Medulla oblongata (tissue), 1 donor: ENCODE measurements at regions not wholly inside any gene's neighbourhood (a gene's known extent, or its start where the extent isn't known, plus 50 kb on each side); places are given as distances from the start of the nearest gene placed in this dataset.

Experiments used
- DNase-seq: peaks from one replicate; pipeline ENCODE4 v3.0.0-alpha.2; 2015; ENCODE audit errors: extremely low spot score

- DNase-seq: no peak
These were observed 277.7 kb upstream of the PCSK5 start for GRCh38 chr9:75612754-75613153.

GRCh38 chr9:75615284-75615683 lies 275.2 kb upstream of the PCSK5 start:
- no peak for DNase-seq

- DNase-seq: no peak
These were observed 274.4 kb upstream of the PCSK5 start for GRCh38 chr9:75616052-75616451.

GRCh38 chr9:75616841-75617566 lies 273.5 kb upstream of the PCSK5 start:
- DNase-seq: no peak

GRCh38 chr9:75623462-75623861 lies 267.0 kb upstream of the PCSK5 start:
- DNase-seq: no peak

- DNase-seq: peak; percentile 39
These were observed 265.5 kb upstream of the PCSK5 start for GRCh38 chr9:75624998-75625397.

- DNase-seq: no peak
These were observed 263.6 kb upstream of the PCSK5 start for GRCh38 chr9:75626860-75627259.

- DNase-seq: no peak
These were observed 261.5 kb upstream of the PCSK5 start for GRCh38 chr9:75628952-75629351.

- no peak for DNase-seq
These were observed 256.9 kb upstream of the PCSK5 start for GRCh38 chr9:75633451-75634057.

GRCh38 chr9:75636427-75637045 lies 253.9 kb upstream of the PCSK5 start:
- DNase-seq: no peak

GRCh38 chr9:75639971-75640610 lies 250.4 kb upstream of the PCSK5 start:
- DNase-seq: no peak

- no peak for DNase-seq
These were observed 248.0 kb upstream of the PCSK5 start for GRCh38 chr9:75642522-75642921.

GRCh38 chr9:75644649-75645048 lies 245.8 kb upstream of the PCSK5 start:
- no peak for DNase-seq

- DNase-seq: no peak
These were observed 242.4 kb upstream of the PCSK5 start for GRCh38 chr9:75648034-75648433.

GRCh38 chr9:75649060-75649459 lies 241.4 kb upstream of the PCSK5 start:
- no peak for DNase-seq

- DNase-seq: no peak
These were observed 238.8 kb upstream of the PCSK5 start for GRCh38 chr9:75651709-75652108.

- no peak for DNase-seq
These were observed 237.1 kb upstream of the PCSK5 start for GRCh38 chr9:75653335-75653734.

- no peak for DNase-seq
These were observed 236.7 kb upstream of the PCSK5 start for GRCh38 chr9:75653750-75654149.

- DNase-seq: no peak
These were observed 233.5 kb upstream of the PCSK5 start for GRCh38 chr9:75657015-75657414.

- DNase-seq: no peak
These were observed 232.1 kb upstream of the PCSK5 start for GRCh38 chr9:75658301-75658905.

GRCh38 chr9:75664597-75664996 lies 225.9 kb upstream of the PCSK5 start:
- DNase-seq: no peak

GRCh38 chr9:75666856-75667554 lies 223.5 kb upstream of the PCSK5 start:
- DNase-seq: no peak
